NB4 (cell line): ENCODE measurements at regions not wholly inside any gene's neighbourhood (a gene's known extent, or its start where the extent isn't known, plus 50 kb on each side); places are given as distances from the start of the nearest gene placed in this dataset.

Experiments
- DNase-seq: peaks from one replicate; pipeline ENCODE4 v3.0.0; 2010; ENCODE audit warnings: low read depth
- H3K4me3 ChIP-seq: one replicate; pipeline ENCODE4 v1.5.1; 2011; ENCODE audit warnings: mild to moderate bottlenecking, low read depth, low read length, moderate library complexity
- MYC ChIP-seq: IDR thresholded peaks from 2 replicates; pipeline ENCODE4 v1.6.1; 2011; ENCODE audit warnings: low read depth, low read length
- POLR2A ChIP-seq: IDR thresholded peaks from 2 replicates; pipeline ENCODE4 v1.6.1; 2011; ENCODE audit warnings: mild to moderate bottlenecking; ENCODE audit not compliant: insufficient read length; ENCODE audit errors: extremely low read depth
- TF ChIP-seq, protein P1 (sequence below): IDR thresholded peaks from 2 replicates; pipeline ENCODE4 v1.6.1; 2011; ENCODE audit warnings: low read depth, low read length
- TF ChIP-seq, protein P2 (sequence below): IDR thresholded peaks from one replicate; pipeline ENCODE4 v1.5.1; 2012; ENCODE audit warnings: low read depth, low read length

DNA sequence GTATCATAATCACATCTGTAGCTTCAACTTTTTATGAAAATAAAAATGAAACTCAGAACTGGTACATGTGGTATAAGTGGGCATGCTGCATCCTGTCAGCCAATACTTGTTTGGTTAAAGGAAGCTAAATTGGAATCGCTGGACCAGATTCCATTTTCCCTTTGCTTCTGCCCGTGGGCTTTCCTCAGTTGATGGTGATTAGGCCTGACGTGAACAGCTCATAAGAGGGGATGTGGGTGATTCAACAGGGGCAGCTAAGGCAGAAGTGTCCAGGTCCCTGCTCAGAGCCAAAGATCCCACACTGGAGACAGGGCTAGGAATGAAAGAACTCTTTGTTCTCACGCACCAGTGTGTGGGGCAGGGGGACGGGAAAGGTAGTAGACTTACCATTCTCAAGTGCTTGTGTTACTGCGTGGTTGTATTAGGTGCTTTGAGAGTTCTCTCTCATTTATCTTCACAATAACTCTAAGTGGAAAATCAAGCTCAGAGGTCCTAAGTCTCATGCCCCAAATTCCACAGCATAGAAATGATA lies 63.2 kb upstream of the GUCY1A1 start:
- H3K4me3 ChIP-seq, result no peak overlapping the region
- DNase-seq, result no peak
- no peak for TF ChIP-seq POLR2A

DNA sequence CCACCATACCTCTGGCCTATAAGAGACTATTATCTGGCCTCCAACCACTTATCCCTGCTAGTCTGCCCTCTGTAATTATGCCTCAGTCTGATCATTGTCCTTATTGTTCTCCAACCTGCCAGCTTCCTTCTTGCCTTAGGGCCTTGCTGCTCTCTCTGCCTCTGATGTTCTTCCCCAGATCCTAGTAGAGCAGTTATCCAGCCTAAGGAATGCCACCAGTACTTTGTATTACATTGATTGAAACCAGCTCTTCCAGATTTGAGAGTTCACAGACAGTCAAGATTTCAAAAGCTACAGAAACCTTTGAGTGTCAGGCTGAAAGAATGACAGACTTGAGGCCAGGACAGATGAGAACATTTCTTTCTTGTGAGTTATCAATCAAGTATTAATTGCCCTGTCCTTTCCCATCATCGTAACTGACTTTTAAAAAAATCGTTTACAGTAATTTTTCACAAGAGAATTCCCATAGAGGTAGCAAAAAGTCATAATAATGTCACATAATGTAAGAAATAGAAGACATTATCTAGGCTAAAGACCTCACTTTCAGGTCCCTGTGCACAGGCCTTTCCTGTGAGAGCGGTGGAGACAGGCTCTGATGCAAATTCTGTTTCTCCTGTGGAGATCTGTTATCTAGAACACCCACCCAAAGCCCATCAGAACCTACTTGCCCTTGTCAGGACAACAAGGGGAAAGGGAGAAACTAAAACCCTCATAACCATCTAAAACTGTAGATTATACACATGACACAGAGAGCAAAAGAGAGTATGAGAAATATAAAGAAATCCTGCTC lies 64.1 kb upstream of the GUCY1A1 start:
- H3K4me3 ChIP-seq, result no peak overlapping the region
- DNase-seq, result no peak
- TF ChIP-seq, protein P1, sequence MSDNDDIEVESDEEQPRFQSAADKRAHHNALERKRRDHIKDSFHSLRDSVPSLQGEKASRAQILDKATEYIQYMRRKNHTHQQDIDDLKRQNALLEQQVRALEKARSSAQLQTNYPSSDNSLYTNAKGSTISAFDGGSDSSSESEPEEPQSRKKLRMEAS, result no peak
- TF ChIP-seq, protein P2, sequence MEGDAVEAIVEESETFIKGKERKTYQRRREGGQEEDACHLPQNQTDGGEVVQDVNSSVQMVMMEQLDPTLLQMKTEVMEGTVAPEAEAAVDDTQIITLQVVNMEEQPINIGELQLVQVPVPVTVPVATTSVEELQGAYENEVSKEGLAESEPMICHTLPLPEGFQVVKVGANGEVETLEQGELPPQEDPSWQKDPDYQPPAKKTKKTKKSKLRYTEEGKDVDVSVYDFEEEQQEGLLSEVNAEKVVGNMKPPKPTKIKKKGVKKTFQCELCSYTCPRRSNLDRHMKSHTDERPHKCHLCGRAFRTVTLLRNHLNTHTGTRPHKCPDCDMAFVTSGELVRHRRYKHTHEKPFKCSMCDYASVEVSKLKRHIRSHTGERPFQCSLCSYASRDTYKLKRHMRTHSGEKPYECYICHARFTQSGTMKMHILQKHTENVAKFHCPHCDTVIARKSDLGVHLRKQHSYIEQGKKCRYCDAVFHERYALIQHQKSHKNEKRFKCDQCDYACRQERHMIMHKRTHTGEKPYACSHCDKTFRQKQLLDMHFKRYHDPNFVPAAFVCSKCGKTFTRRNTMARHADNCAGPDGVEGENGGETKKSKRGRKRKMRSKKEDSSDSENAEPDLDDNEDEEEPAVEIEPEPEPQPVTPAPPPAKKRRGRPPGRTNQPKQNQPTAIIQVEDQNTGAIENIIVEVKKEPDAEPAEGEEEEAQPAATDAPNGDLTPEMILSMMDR, result no peak
- TF ChIP-seq POLR2A, result no peak
- no peak for TF ChIP-seq MYC

DNA sequence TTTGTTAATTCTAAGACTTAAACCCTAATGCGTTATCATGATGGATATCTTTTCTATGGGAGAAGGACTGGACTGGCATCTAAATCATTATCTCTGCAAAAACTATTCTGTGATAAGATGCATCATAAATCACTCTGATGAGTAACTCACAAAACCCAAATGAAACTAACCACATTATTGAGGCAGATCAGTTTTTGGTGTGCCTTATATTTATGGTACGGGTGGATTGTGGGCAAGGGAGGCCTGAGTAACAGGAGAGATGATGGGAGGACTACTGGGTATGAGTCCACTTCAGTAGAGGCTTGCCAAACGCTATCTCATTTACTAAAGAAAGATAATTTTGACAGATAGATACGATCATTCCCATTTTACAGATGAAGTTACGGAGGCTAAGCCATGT lies 66.4 kb upstream of the GUCY1A1 start:
- no peak overlapping the region for H3K4me3 ChIP-seq
- DNase-seq, result no peak
- TF ChIP-seq POLR2A (no peak), MYC (no peak)
- TF ChIP-seq, protein P1, result no peak
- TF ChIP-seq, protein P2, result no peak

DNA sequence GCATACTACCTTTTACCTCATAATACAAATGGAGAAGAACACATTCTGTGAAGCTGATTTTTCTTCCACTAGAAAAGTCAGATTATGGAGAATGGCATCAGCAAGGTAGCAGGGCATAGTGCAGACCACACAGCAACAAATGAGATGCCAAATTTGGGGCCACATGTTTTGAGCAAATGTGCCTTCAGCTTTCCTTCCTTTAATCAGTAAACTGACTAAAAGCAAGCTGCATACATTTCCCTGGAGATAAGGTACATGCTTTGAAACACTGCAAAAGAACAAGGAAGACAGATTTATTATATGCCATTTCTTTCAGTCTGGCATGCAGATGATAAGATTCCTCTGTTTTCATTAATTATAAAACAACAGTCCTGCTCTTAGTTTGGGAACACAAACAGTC lies 67.1 kb upstream of the GUCY1A1 start:
- H3K4me3 ChIP-seq, result no peak overlapping the region
- no peak for TF ChIP-seq MYC
- DNase-seq, result no peak

DNA sequence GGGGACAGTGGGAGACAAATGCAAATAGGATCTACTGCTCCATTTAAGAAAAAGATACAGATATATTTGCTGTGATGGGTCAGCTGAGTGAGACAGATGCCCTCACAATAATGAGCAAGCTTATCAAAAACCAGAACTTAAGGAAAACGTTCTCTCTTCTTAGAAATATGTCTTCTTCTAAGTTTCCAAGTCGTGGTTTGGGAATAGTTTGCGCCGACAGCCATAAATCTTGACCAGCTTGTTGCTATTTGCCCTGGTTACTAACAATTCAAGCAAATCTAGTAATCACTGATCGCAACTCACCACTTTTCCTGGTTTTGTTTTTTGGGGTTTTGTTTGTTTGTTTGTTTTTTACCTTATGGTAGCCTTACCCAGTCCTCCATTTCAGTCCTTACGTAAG lies 67.6 kb upstream of the GUCY1A1 start:
- DNase-seq, result no peak

DNA sequence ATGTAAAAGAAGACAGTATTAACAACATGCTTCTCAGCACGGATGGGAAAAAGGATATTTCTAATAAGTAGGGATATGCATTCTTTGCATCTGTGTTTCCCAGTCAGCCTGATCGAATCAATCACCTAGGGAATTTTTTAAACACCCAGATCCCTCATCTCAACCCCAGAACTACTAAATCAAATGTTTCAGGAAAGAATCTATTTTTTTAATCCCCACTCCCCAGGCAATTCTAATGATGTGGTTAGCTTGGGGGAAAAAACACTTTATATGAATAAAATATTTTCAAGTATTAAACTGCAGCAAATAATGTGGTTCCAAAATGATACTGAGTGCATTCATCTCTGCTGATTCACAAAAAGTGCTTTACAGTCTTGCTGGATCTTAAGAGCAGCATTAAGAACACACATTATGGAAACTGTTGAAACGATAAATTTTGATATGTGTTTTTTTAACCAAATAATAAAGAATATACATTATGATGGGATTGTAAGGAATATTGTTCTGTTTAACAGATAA lies 68.7 kb upstream of the GUCY1A1 start:
- TF ChIP-seq POLR2A (no peak), MYC (no peak)
- TF ChIP-seq, protein P2, result no peak
- TF ChIP-seq, protein P1, result no peak
- DNase-seq, result no peak
- H3K4me3 ChIP-seq, result no peak overlapping the region

More for the DNA sequence above, 67.6 kb upstream of the GUCY1A1 start:
- TF ChIP-seq MYC (no peak), POLR2A (no peak)
- TF ChIP-seq, protein P2, result no peak
- TF ChIP-seq, protein P1, result no peak
- H3K4me3 ChIP-seq, result no peak overlapping the region
